ENCODE measurements at regions not wholly inside any gene's neighbourhood (a gene's known extent, or its start where the extent isn't known, plus 50 kb on each side); places are given as distances from the start of the nearest gene placed in this dataset.

- Histone ChIP-seq H3K23me2 (ENCODE audit: low read depth, low read length) (no peaks in the 10 kb centered on the region), H3K4me2 (ENCODE audit: insufficient read depth in 1 of 2, low read depth in 2 of 2, low read length in 2 of 2) (no peak overlapping the region), H3K9ac (replicated peaks in 1 of 4; ENCODE audit: extremely low read depth in 1 of 4, low read depth in 3 of 4, low read length in 3 of 4) (no peak overlapping the region), H3K79me1 (ENCODE audit: low read depth, low read length) (no peaks in the 10 kb centered on the region), H2BK12ac (ENCODE audit: low read depth, low read length) (no peak overlapping the region), H2BK5ac (ENCODE audit: low read depth, low read length) (no peak overlapping the region), H3K36me3 (ENCODE audit: control insufficient read depth in 2 of 4, insufficient read depth in 4 of 4, low read length in 3 of 4) (no peaks in the 10 kb centered on the region), H3K4me1 (replicated peaks in 1 of 4; ENCODE audit: control insufficient read depth in 3 of 4, insufficient read depth in 4 of 4, low read length in 3 of 4) (no peaks in the 10 kb centered on the region), H2BK120ac (replicated peaks; ENCODE audit: low read depth, low read length) (no peak overlapping the region), H3K14ac (ENCODE audit: insufficient read length) (no peak overlapping the region), H3K23ac (ENCODE audit: insufficient read length) (no peak overlapping the region), H3K27me3 (replicated peaks in 1 of 4; ENCODE audit: control insufficient read depth in 3 of 4, extremely low read depth in 1 of 4, insufficient read depth in 3 of 4, low read length in 3 of 4) (no peaks in the 10 kb centered on the region), H3K4me3 (ENCODE audit: extremely low read depth in 1 of 4, insufficient read depth in 2 of 4, low read depth in 3 of 4, low read length in 4 of 4) (no peak overlapping the region), H3K4ac (replicated peaks; ENCODE audit: insufficient read length, low read depth, low read length) (no peak overlapping the region), H2BK15ac (ENCODE audit: low read length) (no peak overlapping the region), H3K56ac (replicated peaks; ENCODE audit: insufficient read length, low read depth, low read length) (no peak overlapping the region), H2AFZ (ENCODE audit: low read length) (no peak overlapping the region), H3K18ac (ENCODE audit: extremely low read depth, low read length) (no peak overlapping the region), H3K79me2 (ENCODE audit: control insufficient read depth in 1 of 2, insufficient read depth in 2 of 2, low read length in 2 of 2) (no peaks in the 10 kb centered on the region), H3K27ac (ENCODE audit: low read depth, low read length) (no peak overlapping the region), H4K8ac (ENCODE audit: extremely low read depth, insufficient read depth, low read length) (no peak overlapping the region), H4K5ac (ENCODE audit: insufficient read length, low read depth, low read length) (no peak overlapping the region), H2BK20ac (ENCODE audit: low read length) (no peak overlapping the region), H4K91ac (replicated peaks; ENCODE audit: insufficient read length, low read length) (no peak overlapping the region), H3K9me3 (ENCODE audit: insufficient read depth in 2 of 2, low read depth in 1 of 2, low read length in 1 of 2) (no peaks in the 10 kb centered on the region), H4K20me1 (replicated peaks in 1 of 2; ENCODE audit: control insufficient read depth in 1 of 2, insufficient read depth in 2 of 2, low read length in 2 of 2) (no peaks in the 10 kb centered on the region), H2AK5ac (ENCODE audit: low read depth, low read length) (no peak overlapping the region)
- FAIRE-seq (no peak), DNase-seq (ENCODE audit: low read depth in 1 of 2, low spot score in 2 of 2) (no peak)
- WGBS, 2 experiments (ENCODE audit: extremely low coverage in 1 of 2, insufficient coverage in 1 of 2, insufficient read length in 1 of 2, insufficient replicate concordance in 2 of 2, low coverage in 1 of 2, low lambda C conversion rate in 2 of 2, missing lambda C conversion rate in 1 of 2), result 95% methylated on average over 2 of the region's 2 CpGs; no CpG with 5 or more reads in 1 of the 2 experiments
- POLR2A ChIA-PET (ENCODE audit: partially characterized antibody), result no interaction called here
- CTCF ChIA-PET (ENCODE audit: partially characterized antibody), result interaction anchor here (1.3 to 1.5 kb wide), 2 partner anchors 11 to 649 kb away, joined by 3 read pairs; no protein-coding TSS in a partner anchor
- no peak for TF ChIP-seq ASH2L (IDR thresholded peaks at IDR 0.05; ENCODE audit: low read length)
- no peak for TF ChIP-seq RXRA (IDR thresholded peaks at IDR 0.05; ENCODE audit: insufficient read depth, low read depth, low read length)
- TF ChIP-seq TEAD4 (IDR thresholded peaks at IDR 0.05; ENCODE audit: low read depth, low read length), result no peak
- TF ChIP-seq CEBPB (IDR thresholded peaks at IDR 0.05; ENCODE audit: low read depth, low read length), result no peak
- TF ChIP-seq BCL11A (IDR thresholded peaks at IDR 0.05; ENCODE audit: low read depth in 2 of 2, low read length in 2 of 2), result no peak
These were observed 363.1 kb downstream of the POM121L12 start for GRCh38 chr7:53398566-53398965.

All from H1 (cell line).